Lower leg skin (tissue), 3 donors: ENCODE measurements at regions not wholly inside any gene's neighbourhood (a gene's known extent, or its start where the extent isn't known, plus 50 kb on each side); places are given as distances from the start of the nearest gene placed in this dataset.

Experiments
- CTCF ChIP-seq, 3 donors: fragments of 450-650 bp; IDR thresholded peaks; one replicate each; pipeline ENCODE4 v1.5.1; 2016; ENCODE audit warnings: antibody characterized with exemption in 3 of 3, mild to moderate bottlenecking in 3 of 3, moderate library complexity in 2 of 3
- POLR2A ChIP-seq, 2 donors: fragments of 450-650 bp; IDR thresholded peaks; one replicate each; pipeline ENCODE4 v1.6.1; 2016 to 2017; ENCODE audit warnings: antibody characterized with exemption in 2 of 2, mild to moderate bottlenecking in 1 of 2, moderate library complexity in 1 of 2

- no peak for TF ChIP-seq CTCF (IDR thresholded peaks at IDR 0.05)
- no peak for TF ChIP-seq POLR2A (IDR thresholded peaks at IDR 0.05)
These were observed 319.1 kb upstream of the LARGE1 start for GRCh38 chr22:34239421-34239820.
